ENCODE measurements at regions not wholly inside any gene's neighbourhood (a gene's known extent, or its start where the extent isn't known, plus 50 kb on each side); places are given as distances from the start of the nearest gene placed in this dataset.

GRCh38 chr3:963255-963654, 129.6 kb upstream of the CNTN6 start:
- DNase-seq, result no peak

- DNase-seq, result no peak
Observed at GRCh38 chr3:963755-964154, 129.1 kb upstream of the CNTN6 start.

DNA sequence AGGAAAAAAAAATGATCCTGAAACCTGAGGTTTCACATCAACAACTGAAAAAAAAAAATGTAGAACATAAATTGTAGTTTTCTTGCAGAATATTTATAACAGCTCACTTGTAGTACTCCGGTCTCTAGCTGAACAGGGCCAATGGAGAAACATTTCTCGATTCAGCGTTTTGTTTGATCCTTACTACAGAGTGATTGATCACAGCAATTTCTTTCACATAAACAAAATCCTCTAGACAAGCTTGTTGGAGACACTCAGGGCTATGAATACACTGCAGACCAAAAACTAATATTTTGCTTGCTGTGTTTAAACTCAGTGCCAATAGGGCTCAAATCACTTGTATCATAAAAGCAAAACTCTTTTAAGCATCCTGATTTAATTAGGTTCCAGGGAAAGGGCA, 127.0 kb upstream of the CNTN6 start:
- no peak for DNase-seq

DNA sequence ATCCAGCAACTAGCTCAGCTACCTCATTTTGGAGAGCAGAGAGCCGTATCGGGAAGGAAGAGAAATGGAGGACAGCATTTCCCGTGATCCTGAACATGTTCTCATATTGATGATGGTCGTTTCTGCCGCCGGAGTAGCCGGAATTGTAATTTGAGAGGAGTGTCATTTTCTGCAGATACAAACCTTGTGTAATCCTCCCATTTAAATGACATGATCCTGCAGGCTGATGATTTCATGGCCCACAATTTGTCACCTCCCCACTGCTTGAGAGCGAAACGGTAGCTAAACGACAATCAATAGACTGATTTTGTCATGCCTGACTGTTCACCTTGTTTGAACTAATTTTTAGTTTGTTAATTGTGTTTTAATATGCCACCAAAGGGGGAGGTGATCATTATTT, 126.5 kb upstream of the CNTN6 start:
- no peak for DNase-seq

DNA sequence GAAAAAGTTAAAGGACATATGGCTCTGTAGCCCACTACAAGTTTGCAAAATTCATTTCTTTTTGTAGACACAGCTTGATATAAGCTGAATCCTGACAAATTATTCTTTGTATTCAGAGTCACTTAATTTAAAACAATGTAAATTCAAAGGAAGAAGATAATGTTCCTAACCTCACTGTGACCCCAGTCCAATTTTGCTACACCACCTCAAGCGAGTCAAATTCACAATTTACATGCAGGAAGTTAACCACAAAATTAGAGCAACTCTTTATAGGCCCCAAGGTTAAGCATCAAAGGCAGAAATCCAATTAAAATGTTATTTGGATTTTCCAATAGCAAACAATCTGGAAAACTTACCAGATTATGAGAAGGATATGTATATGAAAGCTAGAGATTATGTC, 119.5 kb upstream of the CNTN6 start:
- DNase-seq, result no peak

DNA sequence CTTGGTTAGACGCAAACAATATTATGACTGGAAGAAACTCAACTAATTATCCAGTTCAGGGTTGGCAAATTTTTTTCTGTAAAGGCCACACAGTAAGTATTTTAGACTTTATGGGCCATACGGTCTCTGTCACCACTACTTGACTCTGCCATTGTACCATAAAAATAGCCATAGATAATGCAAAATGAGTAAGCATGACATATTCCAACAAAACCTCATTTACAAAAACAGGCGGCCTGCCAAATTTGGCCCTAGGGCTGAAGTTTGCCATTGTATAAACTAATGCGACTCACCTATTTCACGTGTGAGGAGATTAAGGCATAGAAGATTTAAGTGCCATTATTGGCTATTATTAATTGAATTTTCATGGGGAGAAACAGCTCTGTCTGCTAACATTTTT, 116.8 kb upstream of the CNTN6 start:
- DNase-seq, result no peak

GRCh38 chr3:981156-981555, 111.7 kb upstream of the CNTN6 start:
- DNase-seq, result no peak

DNA sequence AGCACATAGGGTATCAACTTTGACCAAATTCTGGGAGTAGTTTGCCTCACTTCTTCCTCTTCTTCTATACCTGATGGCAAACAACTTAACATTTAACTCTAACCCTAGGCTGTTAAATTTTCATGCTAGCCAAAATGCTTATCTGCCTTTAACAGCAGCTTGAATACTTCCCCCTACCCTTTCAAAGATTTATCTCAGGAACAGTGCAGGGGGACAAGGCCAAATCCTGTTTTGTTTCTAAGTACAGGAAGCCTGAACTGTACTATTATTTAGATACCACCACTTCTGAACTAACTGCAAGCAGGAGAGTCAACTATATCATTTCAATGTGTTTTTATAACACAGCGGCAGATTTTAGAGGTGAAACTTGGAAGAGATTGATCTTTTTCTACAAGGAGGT, 104.0 kb upstream of the CNTN6 start:
- no peak for DNase-seq

GRCh38 chr3:992871-993270, 100.0 kb upstream of the CNTN6 start:
- no peak for DNase-seq

- DNase-seq, result no peak
Observed at GRCh38 chr3:1002010-1002409, 90.8 kb upstream of the CNTN6 start.

- DNase-seq, result no peak
Observed at GRCh38 chr3:1007866-1008265, 85.0 kb upstream of the CNTN6 start.

DNA sequence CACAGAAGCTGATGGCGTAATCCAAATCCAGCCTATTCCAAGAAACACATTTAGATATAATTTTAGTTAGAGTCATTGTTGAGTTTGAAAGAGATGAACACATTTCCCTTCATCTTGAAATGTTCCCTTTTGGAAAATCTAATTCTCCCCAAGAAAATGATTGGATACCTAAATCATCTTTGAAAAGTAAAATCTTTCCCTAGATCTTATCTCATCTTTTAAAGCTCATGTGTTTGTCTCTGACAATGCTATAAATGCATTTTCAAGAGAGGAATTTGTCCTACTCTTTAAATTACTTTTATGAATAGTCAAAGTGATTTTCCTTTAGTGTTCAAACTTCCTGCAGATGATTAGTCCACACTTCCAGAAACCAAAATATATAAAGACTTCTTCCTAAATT, 82.6 kb upstream of the CNTN6 start:
- no peak for DNase-seq

DNA sequence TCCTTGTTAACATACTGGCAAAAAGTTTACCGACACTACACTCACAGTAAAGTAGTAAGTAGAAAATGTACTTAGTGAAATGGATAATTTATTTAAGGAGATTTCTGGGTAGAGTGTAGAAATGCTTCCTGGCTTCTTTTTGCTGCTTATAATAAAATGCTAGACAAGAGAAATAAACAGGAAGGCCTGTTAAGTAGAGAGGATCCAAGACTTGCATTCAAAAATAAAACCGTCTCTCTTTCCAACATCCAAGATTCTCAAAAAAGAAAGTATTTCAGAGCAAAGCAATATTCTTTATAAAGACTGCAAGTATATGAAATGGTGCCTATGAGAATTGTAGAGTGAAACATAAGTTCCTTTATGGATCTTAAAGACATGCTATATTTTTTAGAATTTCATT, 77.0 kb upstream of the CNTN6 start:
- DNase-seq, result no peak

DNA sequence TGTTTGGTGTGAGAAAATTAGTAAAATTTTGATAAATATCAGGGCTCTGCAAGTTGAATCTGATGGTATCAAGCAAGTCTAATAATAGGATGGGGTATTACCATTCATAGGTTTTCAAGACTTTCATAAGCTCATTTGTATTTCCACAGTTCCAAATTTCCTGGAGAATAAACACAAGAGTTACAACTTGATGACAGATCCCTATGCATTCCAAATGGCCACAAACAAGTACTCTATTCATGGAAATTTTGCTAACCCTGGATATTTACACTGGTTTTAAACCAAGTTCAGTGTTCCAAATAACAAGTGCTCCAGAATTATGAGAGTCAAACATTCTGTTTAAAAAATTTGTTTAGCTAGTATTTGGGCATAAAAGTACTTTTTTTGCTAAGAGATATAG, 75.0 kb upstream of the CNTN6 start:
- no peak for DNase-seq

DNA sequence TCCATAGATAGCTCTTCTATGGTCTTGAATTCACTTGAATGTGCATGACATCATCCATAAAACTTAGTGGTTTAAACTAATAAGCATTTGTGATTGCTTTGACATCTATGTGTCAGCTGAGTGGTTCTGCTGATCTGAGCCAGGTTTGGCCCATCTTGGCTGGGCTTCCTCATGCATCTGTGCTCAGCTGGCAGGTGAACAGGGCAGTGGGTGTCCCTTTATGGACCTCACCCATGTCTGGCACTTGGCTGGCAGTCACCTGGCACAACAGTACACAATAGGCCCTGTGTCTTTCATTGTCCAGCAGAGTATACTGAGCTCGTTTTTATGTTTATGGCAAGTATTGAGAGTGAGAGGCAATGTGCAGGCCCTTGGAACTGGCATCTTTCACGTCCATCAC, 73.7 kb upstream of the CNTN6 start:
- no peak for DNase-seq

DNA sequence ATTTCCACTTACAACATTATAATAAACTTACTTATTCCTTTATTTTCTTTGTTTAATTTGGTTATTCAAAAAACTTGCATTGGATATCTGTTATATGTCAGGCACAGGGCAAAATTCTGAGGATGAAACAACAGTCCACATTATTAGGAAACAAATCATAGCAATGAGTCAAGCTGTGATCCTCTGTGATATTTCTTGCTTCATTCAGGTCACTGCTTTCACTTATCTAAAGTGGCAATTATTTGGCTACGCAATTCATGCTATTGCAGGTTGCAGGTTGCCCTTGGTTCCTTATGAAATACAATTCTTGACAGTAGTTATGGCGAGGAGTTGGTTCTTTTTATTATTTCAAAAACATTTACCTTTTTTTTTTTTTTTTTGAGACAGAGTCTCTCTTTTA, 66.4 kb upstream of the CNTN6 start:
- no peak for DNase-seq

GRCh38 chr3:1036207-1036826, 56.5 kb upstream of the CNTN6 start:
- no peak for DNase-seq

DNA sequence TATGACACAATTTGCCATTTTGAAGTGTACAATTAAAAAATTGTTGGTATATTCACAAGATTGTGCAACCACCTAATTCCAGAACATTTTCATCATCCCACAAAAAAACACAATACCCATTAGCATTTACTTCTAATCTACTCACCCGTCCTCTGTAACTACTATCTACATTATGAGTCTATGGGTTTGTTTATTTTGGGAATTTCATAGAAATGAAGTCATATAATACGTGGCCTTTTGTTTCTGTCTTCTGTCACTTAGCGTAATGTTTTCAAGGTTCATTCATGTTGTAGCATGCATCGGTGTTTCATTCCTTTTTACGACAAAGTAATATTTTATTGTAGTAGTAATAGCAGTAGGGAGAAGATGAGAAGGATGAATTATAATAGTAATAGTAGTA, 55.2 kb upstream of the CNTN6 start:
- DNase-seq, result no peak

Measured in NCI-H1436 treated with DMSO at 0.1 percent for 48 hours (cell line).